ENCODE measurements at regions not wholly inside any gene's neighbourhood (a gene's known extent, or its start where the extent isn't known, plus 50 kb on each side); places are given as distances from the start of the nearest gene placed in this dataset.

- H3K27ac ChIP-seq: no peak overlapping the region
- no peaks in the 10 kb centered on the region for H3K27me3 ChIP-seq (replicated peaks; ENCODE audit: insufficient read depth)
- no peak for DNase-seq (ENCODE audit: low spot score)
- 77% methylated on average over 4 of the region's 4 CpGs for WGBS
- H3K4me1 ChIP-seq (replicated peaks): no peaks in the 10 kb centered on the region
- H3K36me3 ChIP-seq: no peaks in the 10 kb centered on the region
- H3K4me3 ChIP-seq: no peak overlapping the region
- intact Hi-C loops (cut with DNase I): no loop called here
- TF ChIP-seq CTCF (IDR thresholded peaks at IDR 0.05) (no peak), POLR2AphosphoS5 (IDR thresholded peaks at IDR 0.05) (no peak), POLR2A (IDR thresholded peaks at IDR 0.05) (no peak)
- H3K9me3 ChIP-seq: no peaks in the 10 kb centered on the region
These were observed 97.0 kb downstream of the BAMBI start for GRCh38 chr10:28774051-28774995.

- Histone ChIP-seq H3K36me3 (no peaks in the 10 kb centered on the region), H3K27me3 (replicated peaks; ENCODE audit: insufficient read depth) (no peaks in the 10 kb centered on the region), H3K9me3 (no peaks in the 10 kb centered on the region), H3K4me3 (no peak overlapping the region), H3K4me1 (replicated peaks) (no peaks in the 10 kb centered on the region), H3K27ac (no peak overlapping the region)
- no peak for TF ChIP-seq CTCF (IDR thresholded peaks at IDR 0.05)
- 98% methylated on average over 3 of the region's 3 CpGs for WGBS
- intact Hi-C loops (cut with DNase I): no loop called here
- DNase-seq (ENCODE audit: low spot score): no peak
These were observed 98.5 kb downstream of the BAMBI start for GRCh38 chr10:28775773-28776172.

GRCh38 chr10:28776519-28776918 is 99.2 kb downstream of the BAMBI start:
- TF ChIP-seq POLR2AphosphoS5 (IDR thresholded peaks at IDR 0.05): no peak
- TF ChIP-seq CTCF (IDR thresholded peaks at IDR 0.05): no peak
- no peak for TF ChIP-seq POLR2A (IDR thresholded peaks at IDR 0.05)
- no peaks in the 10 kb centered on the region for H3K36me3 ChIP-seq
- no peak overlapping the region for H3K4me3 ChIP-seq
- DNase-seq (ENCODE audit: low spot score): no peak
- no peaks in the 10 kb centered on the region for H3K4me1 ChIP-seq (replicated peaks)
- no peaks in the 10 kb centered on the region for H3K27me3 ChIP-seq (replicated peaks; ENCODE audit: insufficient read depth)
- no peaks in the 10 kb centered on the region for H3K9me3 ChIP-seq
- H3K27ac ChIP-seq: no peak overlapping the region
- intact Hi-C loops (cut with DNase I): no loop called here
- 79% methylated on average over 2 of the region's 2 CpGs for WGBS

- Histone ChIP-seq H3K4me3 (no peak overlapping the region), H3K36me3 (no peaks in the 10 kb centered on the region), H3K9me3 (no peaks in the 10 kb centered on the region), H3K4me1 (replicated peaks) (no peaks in the 10 kb centered on the region), H3K27me3 (replicated peaks; ENCODE audit: insufficient read depth) (no peaks in the 10 kb centered on the region), H3K27ac (no peak overlapping the region)
- TF ChIP-seq POLR2A (IDR thresholded peaks at IDR 0.05) (no peak), POLR2AphosphoS5 (IDR thresholded peaks at IDR 0.05) (no peak), CTCF (IDR thresholded peaks at IDR 0.05) (no peak)
- DNase-seq (ENCODE audit: low spot score): no peak
- intact Hi-C loops (cut with DNase I): no loop called here
- WGBS: 83% methylated on average over 2 of the region's 2 CpGs
These were observed 100.6 kb downstream of the BAMBI start for GRCh38 chr10:28777911-28778310.

GRCh38 chr10:28778524-28778923 is 101.2 kb downstream of the BAMBI start:
- DNase-seq (ENCODE audit: low spot score): no peak
- WGBS: 91% methylated on average over 2 of the region's 2 CpGs
- no peaks in the 10 kb centered on the region for H3K9me3 ChIP-seq
- intact Hi-C loops (cut with DNase I): no loop called here
- no peaks in the 10 kb centered on the region for H3K36me3 ChIP-seq
- no peak overlapping the region for H3K27ac ChIP-seq
- no peaks in the 10 kb centered on the region for H3K4me1 ChIP-seq (replicated peaks)
- H3K27me3 ChIP-seq (replicated peaks; ENCODE audit: insufficient read depth): no peaks in the 10 kb centered on the region
- no peak overlapping the region for H3K4me3 ChIP-seq
- TF ChIP-seq POLR2AphosphoS5 (IDR thresholded peaks at IDR 0.05): no peak
- TF ChIP-seq POLR2A (IDR thresholded peaks at IDR 0.05): no peak
- no peak for TF ChIP-seq CTCF (IDR thresholded peaks at IDR 0.05)
